HG03045 (cell line): ENCODE measurements at regions not wholly inside any gene's neighbourhood (a gene's known extent, or its start where the extent isn't known, plus 50 kb on each side); places are given as distances from the start of the nearest gene placed in this dataset.

Source experiments
- ATAC-seq: cut with Tn5 transposase; IDR thresholded peaks from one replicate; pipeline ENCODE4 v1.9.1; 2021; ENCODE audit warnings: mild to moderate bottlenecking, moderate library complexity; ENCODE audit not compliant: unreplicated experiment

GRCh38 chr15:39110336-39110735 lies 470.5 kb upstream of the THBS1 start:
- no peak for ATAC-seq

GRCh38 chr15:39110746-39111145 lies 470.1 kb upstream of the THBS1 start:
- no peak for ATAC-seq

- ATAC-seq, result no peak
Observed at GRCh38 chr15:39113741-39114140, 467.1 kb upstream of the THBS1 start.

- no peak for ATAC-seq
Observed at GRCh38 chr15:39114690-39115378, 466.0 kb upstream of the THBS1 start.

GRCh38 chr15:39115379-39116057 lies 465.4 kb upstream of the THBS1 start:
- no peak for ATAC-seq

- ATAC-seq, result no peak
Observed at GRCh38 chr15:39118510-39118909, 462.4 kb upstream of the THBS1 start.

- no peak for ATAC-seq
Observed at GRCh38 chr15:39124155-39124552, 456.7 kb upstream of the THBS1 start.

- no peak for ATAC-seq
Observed at GRCh38 chr15:39124553-39125171, 456.2 kb upstream of the THBS1 start.

- no peak for ATAC-seq
Observed at GRCh38 chr15:39125226-39125625, 455.7 kb upstream of the THBS1 start.

GRCh38 chr15:39125904-39126303 lies 455.0 kb upstream of the THBS1 start:
- no peak for ATAC-seq

- no peak for ATAC-seq
Observed at GRCh38 chr15:39127151-39127790, 453.6 kb upstream of the THBS1 start.

GRCh38 chr15:39127925-39128617 lies 452.8 kb upstream of the THBS1 start:
- ATAC-seq, result no peak

GRCh38 chr15:39128746-39129145 lies 452.1 kb upstream of the THBS1 start:
- ATAC-seq, result no peak

GRCh38 chr15:39130556-39131379 lies 450.1 kb upstream of the THBS1 start:
- ATAC-seq, result no peak

GRCh38 chr15:39131609-39132008 lies 449.3 kb upstream of the THBS1 start:
- no peak for ATAC-seq

GRCh38 chr15:39132070-39132469 lies 448.8 kb upstream of the THBS1 start:
- ATAC-seq, result no peak

GRCh38 chr15:39132954-39133600 lies 447.8 kb upstream of the THBS1 start:
- no peak for ATAC-seq

GRCh38 chr15:39134282-39134681 lies 446.6 kb upstream of the THBS1 start:
- ATAC-seq, result no peak

GRCh38 chr15:39135989-39136388 lies 444.9 kb upstream of the THBS1 start:
- no peak for ATAC-seq
